Tibial nerve (tissue), 4 donors: ENCODE measurements at regions not wholly inside any gene's neighbourhood (a gene's known extent, or its start where the extent isn't known, plus 50 kb on each side); places are given as distances from the start of the nearest gene placed in this dataset.
"Not testable (repeated sequence)": the region's sequence is repeated elsewhere in the genome, so short reads cannot be mapped to it uniquely, and the experiment has no call there.

Experiments
- CTCF ChIP-seq, 5 experiments: fragments of 200-600 bp in 3 of 5; fragments of 450-650 bp in 2 of 5; sonication (generic) in 3 of 5; IDR thresholded peaks; one replicate each; pipeline ENCODE4 v1.5.1; 2016 to 2019; ENCODE audit warnings: antibody characterized with exemption in 5 of 5, mild to moderate bottlenecking in 3 of 5, moderate library complexity in 2 of 5
- EP300 ChIP-seq, 2 donors: sonication (generic); formaldehyde crosslinking; IDR thresholded peaks; one replicate each; pipeline ENCODE4 v1.6.1; 2017; ENCODE audit warnings: antibody characterized with exemption in 2 of 2, mild to moderate bottlenecking in 1 of 2
- POLR2A ChIP-seq, 2 donors: fragments of 450-650 bp; IDR thresholded peaks; one replicate each; pipeline ENCODE4 v1.6.1; 2017; ENCODE audit warnings: antibody characterized with exemption in 2 of 2, mild to moderate bottlenecking in 2 of 2, moderate library complexity in 2 of 2

GRCh38 chr7:153776940-153777339 is 275.3 kb upstream of the DPP6 start:
- not testable (repeated sequence) for TF ChIP-seq EP300, CTCF, POLR2A (IDR thresholded peaks at IDR 0.05)
